Neural progenitor cell (in vitro differentiated cells): ENCODE measurements at regions not wholly inside any gene's neighbourhood (a gene's known extent, or its start where the extent isn't known, plus 50 kb on each side); places are given as distances from the start of the nearest gene placed in this dataset.

Experiments used
- DNase-seq: peaks from one replicate; pipeline ENCODE4 v3.0.0-alpha.2; 2016; ENCODE audit warnings: low spot score
- H2AFZ ChIP-seq: fragments of 200-600 bp; sonication (generic); replicated peaks from 2 replicates; pipeline ENCODE4 v1.6.1; 2016; ENCODE audit warnings: antibody characterized with exemption
- H3F3A ChIP-seq: fragments of 200-600 bp; sonication (generic); 2 replicates; pipeline ENCODE4 v1.6.1; 2016; ENCODE audit warnings: antibody characterized with exemption, low read depth
- H3K27ac ChIP-seq: fragments of 200-600 bp; sonication (generic); 2 replicates; pipeline ENCODE4 v1.5.1; 2016; ENCODE audit warnings: mild to moderate bottlenecking
- H3K27me3 ChIP-seq: fragments of 200-600 bp; sonication (generic); 2 replicates; pipeline ENCODE4 v1.6.1; 2016; ENCODE audit warnings: mild to moderate bottlenecking, moderate library complexity
- H3K36me3 ChIP-seq: fragments of 200-600 bp; sonication (generic); 2 replicates; pipeline ENCODE4 v1.5.1; 2016
- H3K4me1 ChIP-seq: fragments of 200-600 bp; sonication (generic); 2 replicates; pipeline ENCODE4 v1.6.1; 2016; ENCODE audit warnings: mixed run types
- H3K4me2 ChIP-seq: fragments of 200-600 bp; sonication (generic); 2 replicates; pipeline ENCODE4 v1.6.1; 2016
- H3K4me3 ChIP-seq: fragments of 200-600 bp; sonication (generic); 2 replicates; pipeline ENCODE4 v1.5.1; 2016
- H3K79me2 ChIP-seq: fragments of 200-600 bp; sonication (generic); 2 replicates; pipeline ENCODE4 v1.6.1; 2016; ENCODE audit warnings: low read depth
- H3K9ac ChIP-seq: fragments of 200-600 bp; sonication (generic); 2 replicates; pipeline ENCODE4 v1.6.1; 2016
- H3K9me3 ChIP-seq: fragments of 200-600 bp; sonication (generic); 2 replicates; pipeline ENCODE4 v1.5.1; 2016; ENCODE audit warnings: low read depth
- H4K20me1 ChIP-seq: fragments of 200-600 bp; sonication (generic); 2 replicates; pipeline ENCODE4 v1.6.1; 2016; ENCODE audit warnings: low read depth
- H3K27ac Mint-ChIP-seq: 3 replicates; pipeline ENCODE4 v1.8.0; 2021; ENCODE audit warnings: mixed read lengths
- H3K27me3 Mint-ChIP-seq: 2 replicates; pipeline ENCODE4 v1.8.0; 2022; ENCODE audit warnings: low read depth, mild to moderate bottlenecking, inconsistent platforms, moderate library complexity, mixed read lengths; ENCODE audit not compliant: insufficient read depth
- H3K36me3 Mint-ChIP-seq: 3 replicates; pipeline ENCODE4 v1.8.0; 2021; ENCODE audit warnings: mixed read lengths
- H3K4me1 Mint-ChIP-seq: 3 replicates; pipeline ENCODE4 v1.8.0; 2021; ENCODE audit warnings: mixed read lengths
- H3K4me3 Mint-ChIP-seq: 3 replicates; pipeline ENCODE4 v1.8.0; 2021; ENCODE audit warnings: mild to moderate bottlenecking, moderate library complexity, mixed read lengths
- H3K9me3 Mint-ChIP-seq: 3 replicates; pipeline ENCODE4 v1.8.0; 2020; ENCODE audit warnings: mixed read lengths
- CTCF ChIP-seq: fragments of 200-600 bp; sonication (generic); IDR thresholded peaks from 2 replicates; pipeline ENCODE4 v1.5.1; 2017; ENCODE audit warnings: antibody characterized with exemption, mild to moderate bottlenecking
- EZH2 ChIP-seq: fragments of 200-600 bp; sonication (generic); IDR thresholded peaks from 2 replicates; pipeline ENCODE4 v1.6.1; 2017; ENCODE audit warnings: antibody characterized with exemption, mild to moderate bottlenecking, moderate library complexity
- EZH2phosphoT487 ChIP-seq: fragments of 200-600 bp; sonication (generic); IDR thresholded peaks from 2 replicates; pipeline ENCODE4 v1.6.1; 2017; ENCODE audit warnings: antibody characterized with exemption

GRCh38 chr17:72394531-72394930, 273.7 kb downstream of the SOX9 start:
- Mint-ChIP-seq H3K4me3 (no peak overlapping the region), H3K9me3 (peaks cover 3% of the 10 kb centered on the region), H3K36me3 (no peaks in the 10 kb centered on the region), H3K27ac (peak overlapping the region; percentile 80), H3K27me3 (peaks cover 14% of the 10 kb centered on the region), H3K4me1 (peaks cover 35% of the 10 kb centered on the region)
- Histone ChIP-seq H3K9ac (no peak overlapping the region), H3K27me3 (no peaks in the 10 kb centered on the region), H3K79me2 (no peaks in the 10 kb centered on the region), H3F3A (no peaks in the 10 kb centered on the region), H4K20me1 (no peaks in the 10 kb centered on the region), H3K27ac (no peak overlapping the region), H3K4me1 (peaks cover 3% of the 10 kb centered on the region), H3K9me3 (no peaks in the 10 kb centered on the region), H3K36me3 (no peaks in the 10 kb centered on the region), H3K4me2 (no peak overlapping the region), H2AFZ (no peak overlapping the region), H3K4me3 (no peak overlapping the region)
- no peak for DNase-seq
- no peak for TF ChIP-seq EZH2
- TF ChIP-seq CTCF, result no peak
- TF ChIP-seq EZH2phosphoT487, result no peak

- no peaks in the 10 kb centered on the region for H3F3A ChIP-seq
- DNase-seq, result no peak
- H2AFZ ChIP-seq, result no peak overlapping the region
- no peaks in the 10 kb centered on the region for H3K27me3 ChIP-seq
- H3K4me3 Mint-ChIP-seq, result no peak overlapping the region
- no peaks in the 10 kb centered on the region for H3K36me3 Mint-ChIP-seq
- no peak overlapping the region for H3K4me3 ChIP-seq
- no peak overlapping the region for H3K9ac ChIP-seq
- H3K4me2 ChIP-seq, result no peak overlapping the region
- H4K20me1 ChIP-seq, result no peaks in the 10 kb centered on the region
- no peak for TF ChIP-seq EZH2
- no peak for TF ChIP-seq EZH2phosphoT487
- no peak for TF ChIP-seq CTCF
- H3K4me1 Mint-ChIP-seq, result peaks cover 32% of the 10 kb centered on the region
- no peaks in the 10 kb centered on the region for H3K36me3 ChIP-seq
- peaks cover 11% of the 10 kb centered on the region for H3K27me3 Mint-ChIP-seq
- peaks cover 3% of the 10 kb centered on the region for H3K4me1 ChIP-seq
- H3K9me3 Mint-ChIP-seq, result no peaks in the 10 kb centered on the region
- H3K9me3 ChIP-seq, result no peaks in the 10 kb centered on the region
- no peak overlapping the region for H3K27ac Mint-ChIP-seq
- H3K79me2 ChIP-seq, result no peaks in the 10 kb centered on the region
- no peak overlapping the region for H3K27ac ChIP-seq
Measured at GRCh38 chr17:72396121-72396520, 275.3 kb downstream of the SOX9 start.

- Histone ChIP-seq H3K79me2 (no peaks in the 10 kb centered on the region), H4K20me1 (no peaks in the 10 kb centered on the region), H3K9ac (no peak overlapping the region), H3K9me3 (no peaks in the 10 kb centered on the region), H3K4me2 (no peak overlapping the region), H2AFZ (no peak overlapping the region), H3F3A (no peaks in the 10 kb centered on the region), H3K4me1 (peaks cover 3% of the 10 kb centered on the region), H3K36me3 (no peaks in the 10 kb centered on the region), H3K4me3 (no peak overlapping the region), H3K27me3 (no peaks in the 10 kb centered on the region), H3K27ac (no peak overlapping the region)
- no peak for DNase-seq
- TF ChIP-seq EZH2phosphoT487 (no peak), CTCF (no peak), EZH2 (no peak)
- Mint-ChIP-seq H3K27ac (no peak overlapping the region), H3K27me3 (peaks cover 11% of the 10 kb centered on the region), H3K36me3 (no peaks in the 10 kb centered on the region), H3K9me3 (no peaks in the 10 kb centered on the region), H3K4me1 (peaks cover 20% of the 10 kb centered on the region), H3K4me3 (no peak overlapping the region)
Measured at GRCh38 chr17:72397223-72397667, 276.4 kb downstream of the SOX9 start.
